Neural cell (in vitro differentiated cells): ENCODE measurements at regions not wholly inside any gene's neighbourhood (a gene's known extent, or its start where the extent isn't known, plus 50 kb on each side); places are given as distances from the start of the nearest gene placed in this dataset.

Experiments used
- EP300 ChIP-seq: fragments of 450-650 bp; conservative IDR thresholded peaks from 2 replicates; pipeline ENCODE4 v1.6.1; 2014; ENCODE audit warnings: antibody characterized with exemption, mild to moderate bottlenecking, moderate library complexity; ENCODE audit not compliant: poor library complexity, severe bottlenecking
- TF ChIP-seq, protein P1 (sequence below): fragments of 450-650 bp; IDR thresholded peaks from 2 replicates; pipeline ENCODE4 v1.5.1; 2014; ENCODE audit warnings: antibody characterized with exemption, mild to moderate bottlenecking, moderate library complexity; ENCODE audit not compliant: poor library complexity, severe bottlenecking

DNA sequence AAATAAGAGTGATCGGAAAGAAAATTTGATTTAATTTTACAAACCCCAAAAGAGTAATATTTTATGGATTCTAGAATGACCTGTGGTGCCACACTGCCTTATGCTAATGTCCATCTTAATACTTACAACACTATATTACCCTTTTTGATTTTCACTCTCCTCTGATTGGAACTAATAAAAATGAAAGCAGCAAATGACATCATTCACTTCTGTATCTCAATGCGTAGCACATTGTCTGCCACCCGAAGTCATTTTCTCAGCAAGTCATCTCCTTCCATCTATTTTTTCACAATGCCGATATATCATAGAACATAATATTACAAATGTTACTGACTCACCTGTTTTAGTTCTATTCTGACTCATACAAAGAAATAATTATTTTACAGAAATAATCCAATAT lies 127.5 kb upstream of the PCLO start:
- no peak for TF ChIP-seq EP300
- TF ChIP-seq, protein P1, sequence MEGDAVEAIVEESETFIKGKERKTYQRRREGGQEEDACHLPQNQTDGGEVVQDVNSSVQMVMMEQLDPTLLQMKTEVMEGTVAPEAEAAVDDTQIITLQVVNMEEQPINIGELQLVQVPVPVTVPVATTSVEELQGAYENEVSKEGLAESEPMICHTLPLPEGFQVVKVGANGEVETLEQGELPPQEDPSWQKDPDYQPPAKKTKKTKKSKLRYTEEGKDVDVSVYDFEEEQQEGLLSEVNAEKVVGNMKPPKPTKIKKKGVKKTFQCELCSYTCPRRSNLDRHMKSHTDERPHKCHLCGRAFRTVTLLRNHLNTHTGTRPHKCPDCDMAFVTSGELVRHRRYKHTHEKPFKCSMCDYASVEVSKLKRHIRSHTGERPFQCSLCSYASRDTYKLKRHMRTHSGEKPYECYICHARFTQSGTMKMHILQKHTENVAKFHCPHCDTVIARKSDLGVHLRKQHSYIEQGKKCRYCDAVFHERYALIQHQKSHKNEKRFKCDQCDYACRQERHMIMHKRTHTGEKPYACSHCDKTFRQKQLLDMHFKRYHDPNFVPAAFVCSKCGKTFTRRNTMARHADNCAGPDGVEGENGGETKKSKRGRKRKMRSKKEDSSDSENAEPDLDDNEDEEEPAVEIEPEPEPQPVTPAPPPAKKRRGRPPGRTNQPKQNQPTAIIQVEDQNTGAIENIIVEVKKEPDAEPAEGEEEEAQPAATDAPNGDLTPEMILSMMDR = no peak
